ENCODE measurements at regions not wholly inside any gene's neighbourhood (a gene's known extent, or its start where the extent isn't known, plus 50 kb on each side); places are given as distances from the start of the nearest gene placed in this dataset.

- TF ChIP-seq ZNF8 (CRISPR knock-in tag; IDR thresholded peaks at IDR 0.05) (no peak), PPARA (CRISPR knock-in tag; IDR thresholded peaks at IDR 0.05; ENCODE audit: borderline replicate concordance) (no peak), BACH2 (CRISPR knock-in tag; IDR thresholded peaks at IDR 0.05; ENCODE audit: borderline replicate concordance) (no peak)
- TF ChIP-seq, protein P1, sequence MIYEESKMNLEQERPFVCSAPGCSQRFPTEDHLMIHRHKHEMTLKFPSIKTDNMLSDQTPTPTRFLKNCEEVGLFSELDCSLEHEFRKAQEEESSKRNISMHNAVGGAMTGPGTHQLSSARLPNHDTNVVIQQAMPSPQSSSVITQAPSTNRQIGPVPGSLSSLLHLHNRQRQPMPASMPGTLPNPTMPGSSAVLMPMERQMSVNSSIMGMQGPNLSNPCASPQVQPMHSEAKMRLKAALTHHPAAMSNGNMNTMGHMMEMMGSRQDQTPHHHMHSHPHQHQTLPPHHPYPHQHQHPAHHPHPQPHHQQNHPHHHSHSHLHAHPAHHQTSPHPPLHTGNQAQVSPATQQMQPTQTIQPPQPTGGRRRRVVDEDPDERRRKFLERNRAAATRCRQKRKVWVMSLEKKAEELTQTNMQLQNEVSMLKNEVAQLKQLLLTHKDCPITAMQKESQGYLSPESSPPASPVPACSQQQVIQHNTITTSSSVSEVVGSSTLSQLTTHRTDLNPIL (CRISPR knock-in tag; IDR thresholded peaks at IDR 0.05; ENCODE audit: low read depth), result no peak
Observed at GRCh38 chr5:133723651-133724366, 111.5 kb upstream of the FSTL4 start (continued).

DNA sequence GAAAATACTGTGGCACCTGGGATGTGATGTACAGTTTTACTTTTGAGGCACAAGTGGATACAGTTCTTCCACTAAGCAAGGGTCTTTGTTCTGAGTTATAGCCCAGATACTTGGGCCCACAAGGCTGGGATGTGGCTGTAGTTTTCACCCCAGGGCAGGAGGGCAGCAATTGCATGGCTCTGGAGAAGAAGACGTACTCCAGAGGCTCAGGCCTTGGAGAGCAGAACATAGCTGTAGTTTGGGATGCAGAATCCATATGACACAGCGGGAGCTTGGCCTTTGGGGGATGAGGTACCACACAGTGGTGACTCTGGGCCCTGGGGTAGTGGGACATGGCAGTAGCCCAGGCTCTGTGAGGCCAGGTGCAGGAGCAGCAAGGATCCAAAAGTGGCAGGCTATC is 110.8 kb upstream of the FSTL4 start:
- no peak for ATAC-seq
- TF ChIP-seq BACH2 (CRISPR knock-in tag; IDR thresholded peaks at IDR 0.05; ENCODE audit: borderline replicate concordance) (no peak), PPARA (CRISPR knock-in tag; IDR thresholded peaks at IDR 0.05; ENCODE audit: borderline replicate concordance) (no peak), ESRRG (CRISPR knock-in tag; IDR thresholded peaks at IDR 0.05) (no peak), ARNTL (CRISPR knock-in tag; IDR thresholded peaks at IDR 0.05; ENCODE audit: borderline replicate concordance, low read depth) (no peak), ISL1 (CRISPR knock-in tag; IDR thresholded peaks at IDR 0.05) (no peak), PATZ1 (CRISPR knock-in tag; IDR thresholded peaks at IDR 0.05; ENCODE audit: borderline replicate concordance) (no peak), ZNF70 (CRISPR knock-in tag; IDR thresholded peaks at IDR 0.05) (no peak), ZC3H10 (CRISPR knock-in tag; IDR thresholded peaks at IDR 0.05) (no peak), ZNF8 (CRISPR knock-in tag; IDR thresholded peaks at IDR 0.05) (no peak)
- TF ChIP-seq, protein P2, sequence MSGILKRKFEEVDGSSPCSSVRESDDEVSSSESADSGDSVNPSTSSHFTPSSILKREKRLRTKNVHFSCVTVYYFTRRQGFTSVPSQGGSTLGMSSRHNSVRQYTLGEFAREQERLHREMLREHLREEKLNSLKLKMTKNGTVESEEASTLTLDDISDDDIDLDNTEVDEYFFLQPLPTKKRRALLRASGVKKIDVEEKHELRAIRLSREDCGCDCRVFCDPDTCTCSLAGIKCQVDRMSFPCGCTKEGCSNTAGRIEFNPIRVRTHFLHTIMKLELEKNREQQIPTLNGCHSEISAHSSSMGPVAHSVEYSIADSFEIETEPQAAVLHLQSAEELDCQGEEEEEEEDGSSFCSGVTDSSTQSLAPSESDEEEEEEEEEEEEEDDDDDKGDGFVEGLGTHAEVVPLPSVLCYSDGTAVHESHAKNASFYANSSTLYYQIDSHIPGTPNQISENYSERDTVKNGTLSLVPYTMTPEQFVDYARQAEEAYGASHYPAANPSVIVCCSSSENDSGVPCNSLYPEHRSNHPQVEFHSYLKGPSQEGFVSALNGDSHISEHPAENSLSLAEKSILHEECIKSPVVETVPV (CRISPR knock-in tag; IDR thresholded peaks at IDR 0.05), result no peak
- TF ChIP-seq, protein P1 (CRISPR knock-in tag; IDR thresholded peaks at IDR 0.05; ENCODE audit: low read depth), result no peak

DNA sequence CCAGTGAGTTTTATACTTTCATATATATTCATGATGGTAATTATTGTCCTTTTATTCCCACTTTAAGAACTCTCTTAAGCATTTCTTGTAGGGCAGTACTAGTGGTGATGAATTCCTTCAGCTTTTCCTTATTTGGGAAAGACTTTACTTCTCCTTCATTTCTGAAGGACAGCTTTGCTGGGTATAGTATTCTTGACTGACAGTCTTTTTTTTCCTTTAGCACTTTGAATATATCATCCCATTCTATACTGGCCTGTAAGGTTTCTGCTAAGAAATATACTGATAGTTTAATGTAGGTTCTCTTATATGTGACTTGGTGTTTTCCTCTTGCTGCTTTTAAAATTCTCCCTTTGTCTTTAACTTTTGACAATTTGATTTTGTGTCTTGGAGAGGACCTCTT is 109.0 kb upstream of the FSTL4 start:
- TF ChIP-seq OSR1 (CRISPR knock-in tag; IDR thresholded peaks at IDR 0.05) (no peak), ISL1 (CRISPR knock-in tag; IDR thresholded peaks at IDR 0.05) (no peak), ZC3H10 (CRISPR knock-in tag; IDR thresholded peaks at IDR 0.05) (no peak), ZFP3 (CRISPR knock-in tag; IDR thresholded peaks at IDR 0.05) (no peak), ZNF8 (CRISPR knock-in tag; IDR thresholded peaks at IDR 0.05) (no peak), PATZ1 (CRISPR knock-in tag; IDR thresholded peaks at IDR 0.05; ENCODE audit: borderline replicate concordance) (no peak), TCF4 (CRISPR knock-in tag; IDR thresholded peaks at IDR 0.05; ENCODE audit: borderline replicate concordance) (no peak), BACH2 (CRISPR knock-in tag; IDR thresholded peaks at IDR 0.05; ENCODE audit: borderline replicate concordance) (no peak), ARNTL (CRISPR knock-in tag; IDR thresholded peaks at IDR 0.05; ENCODE audit: borderline replicate concordance, low read depth) (no peak)
- TF ChIP-seq, protein P3, sequence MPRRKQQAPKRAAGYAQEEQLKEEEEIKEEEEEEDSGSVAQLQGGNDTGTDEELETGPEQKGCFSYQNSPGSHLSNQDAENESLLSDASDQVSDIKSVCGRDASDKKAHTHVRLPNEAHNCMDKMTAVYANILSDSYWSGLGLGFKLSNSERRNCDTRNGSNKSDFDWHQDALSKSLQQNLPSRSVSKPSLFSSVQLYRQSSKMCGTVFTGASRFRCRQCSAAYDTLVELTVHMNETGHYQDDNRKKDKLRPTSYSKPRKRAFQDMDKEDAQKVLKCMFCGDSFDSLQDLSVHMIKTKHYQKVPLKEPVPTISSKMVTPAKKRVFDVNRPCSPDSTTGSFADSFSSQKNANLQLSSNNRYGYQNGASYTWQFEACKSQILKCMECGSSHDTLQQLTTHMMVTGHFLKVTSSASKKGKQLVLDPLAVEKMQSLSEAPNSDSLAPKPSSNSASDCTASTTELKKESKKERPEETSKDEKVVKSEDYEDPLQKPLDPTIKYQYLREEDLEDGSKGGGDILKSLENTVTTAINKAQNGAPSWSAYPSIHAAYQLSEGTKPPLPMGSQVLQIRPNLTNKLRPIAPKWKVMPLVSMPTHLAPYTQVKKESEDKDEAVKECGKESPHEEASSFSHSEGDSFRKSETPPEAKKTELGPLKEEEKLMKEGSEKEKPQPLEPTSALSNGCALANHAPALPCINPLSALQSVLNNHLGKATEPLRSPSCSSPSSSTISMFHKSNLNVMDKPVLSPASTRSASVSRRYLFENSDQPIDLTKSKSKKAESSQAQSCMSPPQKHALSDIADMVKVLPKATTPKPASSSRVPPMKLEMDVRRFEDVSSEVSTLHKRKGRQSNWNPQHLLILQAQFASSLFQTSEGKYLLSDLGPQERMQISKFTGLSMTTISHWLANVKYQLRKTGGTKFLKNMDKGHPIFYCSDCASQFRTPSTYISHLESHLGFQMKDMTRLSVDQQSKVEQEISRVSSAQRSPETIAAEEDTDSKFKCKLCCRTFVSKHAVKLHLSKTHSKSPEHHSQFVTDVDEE (CRISPR knock-in tag; IDR thresholded peaks at IDR 0.05), result no peak
- ATAC-seq, result no peak
